ENCODE measurements at regions not wholly inside any gene's neighbourhood (a gene's known extent, or its start where the extent isn't known, plus 50 kb on each side); places are given as distances from the start of the nearest gene placed in this dataset.
A peak's percentile ranks its signal among the peaks of the same experiment; 100 is the strongest.

DNA sequence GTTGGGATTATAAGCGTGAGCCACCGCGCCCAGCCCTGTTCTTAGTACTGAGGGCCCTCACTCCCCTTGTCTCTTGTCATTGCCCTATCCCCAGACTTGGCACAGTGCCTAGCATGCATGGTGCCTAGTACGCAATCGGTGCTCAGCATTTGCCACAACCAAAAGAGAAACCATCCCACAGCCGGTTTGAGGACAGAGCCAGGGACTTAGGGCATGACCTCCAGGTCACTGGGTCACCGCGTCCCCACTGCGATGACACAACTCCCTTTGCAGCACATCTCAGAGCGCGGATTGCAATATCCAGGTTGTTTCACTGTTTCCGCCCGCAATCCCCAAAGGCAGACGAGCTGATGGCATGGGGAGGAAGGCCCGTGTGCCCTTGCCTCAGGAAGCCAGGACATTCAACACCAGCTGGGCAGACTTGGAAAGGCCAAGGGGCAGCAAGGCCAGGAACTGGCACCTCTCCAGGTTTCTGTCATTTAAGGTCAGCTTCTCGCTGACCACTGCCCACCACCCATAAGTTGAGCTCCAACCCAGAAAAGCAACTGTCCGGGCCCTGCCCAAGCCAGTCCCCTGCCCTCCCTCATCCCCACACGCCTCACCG, 274.5 kb downstream of the MRTFB start:
- no peak for DNase-seq (ENCODE audit: low read depth)
- TF ChIP-seq, protein P1, sequence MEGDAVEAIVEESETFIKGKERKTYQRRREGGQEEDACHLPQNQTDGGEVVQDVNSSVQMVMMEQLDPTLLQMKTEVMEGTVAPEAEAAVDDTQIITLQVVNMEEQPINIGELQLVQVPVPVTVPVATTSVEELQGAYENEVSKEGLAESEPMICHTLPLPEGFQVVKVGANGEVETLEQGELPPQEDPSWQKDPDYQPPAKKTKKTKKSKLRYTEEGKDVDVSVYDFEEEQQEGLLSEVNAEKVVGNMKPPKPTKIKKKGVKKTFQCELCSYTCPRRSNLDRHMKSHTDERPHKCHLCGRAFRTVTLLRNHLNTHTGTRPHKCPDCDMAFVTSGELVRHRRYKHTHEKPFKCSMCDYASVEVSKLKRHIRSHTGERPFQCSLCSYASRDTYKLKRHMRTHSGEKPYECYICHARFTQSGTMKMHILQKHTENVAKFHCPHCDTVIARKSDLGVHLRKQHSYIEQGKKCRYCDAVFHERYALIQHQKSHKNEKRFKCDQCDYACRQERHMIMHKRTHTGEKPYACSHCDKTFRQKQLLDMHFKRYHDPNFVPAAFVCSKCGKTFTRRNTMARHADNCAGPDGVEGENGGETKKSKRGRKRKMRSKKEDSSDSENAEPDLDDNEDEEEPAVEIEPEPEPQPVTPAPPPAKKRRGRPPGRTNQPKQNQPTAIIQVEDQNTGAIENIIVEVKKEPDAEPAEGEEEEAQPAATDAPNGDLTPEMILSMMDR (conservative IDR thresholded peaks at IDR 0.05; ENCODE audit: low read depth, low read length): no peak
- no peak overlapping the region for H3K4me3 ChIP-seq (ENCODE audit: low read depth, low read length)

DNA sequence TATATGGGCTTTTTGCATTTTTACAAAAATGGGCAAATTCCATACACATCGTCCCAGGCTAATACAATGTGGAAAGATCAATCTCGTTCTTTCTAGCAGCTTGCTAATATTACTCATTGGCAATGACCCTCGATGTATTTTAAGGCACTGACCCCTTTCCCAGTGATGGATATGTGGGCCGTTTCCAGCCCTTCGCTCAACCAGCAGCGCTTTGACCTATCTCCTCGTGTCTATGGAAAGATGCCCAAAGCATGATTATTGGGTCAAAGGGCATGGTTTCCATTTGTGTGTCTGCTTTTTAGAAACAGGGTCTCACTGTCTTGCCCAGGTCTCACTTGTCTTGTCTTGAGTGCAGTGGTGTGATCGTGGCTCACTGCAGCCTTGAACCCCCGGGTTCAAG, 273.8 kb downstream of the MRTFB start:
- TF ChIP-seq, protein P1 (conservative IDR thresholded peaks at IDR 0.05; ENCODE audit: low read depth, low read length): no peak
- no peak overlapping the region for H3K4me3 ChIP-seq (ENCODE audit: low read depth, low read length)
- no peak for DNase-seq (ENCODE audit: low read depth)

DNA sequence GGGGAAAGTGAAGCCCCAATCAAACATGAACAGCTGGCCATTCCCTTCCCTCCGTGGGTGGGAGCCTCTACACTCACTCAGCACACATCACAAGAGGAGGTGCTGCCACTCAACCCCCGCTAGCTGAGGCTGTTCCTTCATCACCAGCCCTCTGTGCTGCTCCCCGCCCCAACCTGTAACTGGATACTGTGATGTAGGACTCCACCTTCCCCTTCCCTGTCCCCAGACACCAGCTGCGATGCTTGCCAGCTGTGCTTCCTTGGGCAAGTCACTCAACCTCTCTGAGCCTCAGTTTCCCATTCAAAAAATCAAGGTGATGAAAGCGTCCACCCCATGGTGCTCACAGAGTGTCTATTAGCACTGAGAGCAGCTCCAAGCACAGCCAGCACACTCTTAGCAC, 273.2 kb downstream of the MRTFB start:
- DNase-seq (ENCODE audit: low read depth): no peak
- H3K4me3 ChIP-seq (ENCODE audit: low read depth, low read length): no peak overlapping the region
- TF ChIP-seq, protein P1 (conservative IDR thresholded peaks at IDR 0.05; ENCODE audit: low read depth, low read length): no peak

DNA sequence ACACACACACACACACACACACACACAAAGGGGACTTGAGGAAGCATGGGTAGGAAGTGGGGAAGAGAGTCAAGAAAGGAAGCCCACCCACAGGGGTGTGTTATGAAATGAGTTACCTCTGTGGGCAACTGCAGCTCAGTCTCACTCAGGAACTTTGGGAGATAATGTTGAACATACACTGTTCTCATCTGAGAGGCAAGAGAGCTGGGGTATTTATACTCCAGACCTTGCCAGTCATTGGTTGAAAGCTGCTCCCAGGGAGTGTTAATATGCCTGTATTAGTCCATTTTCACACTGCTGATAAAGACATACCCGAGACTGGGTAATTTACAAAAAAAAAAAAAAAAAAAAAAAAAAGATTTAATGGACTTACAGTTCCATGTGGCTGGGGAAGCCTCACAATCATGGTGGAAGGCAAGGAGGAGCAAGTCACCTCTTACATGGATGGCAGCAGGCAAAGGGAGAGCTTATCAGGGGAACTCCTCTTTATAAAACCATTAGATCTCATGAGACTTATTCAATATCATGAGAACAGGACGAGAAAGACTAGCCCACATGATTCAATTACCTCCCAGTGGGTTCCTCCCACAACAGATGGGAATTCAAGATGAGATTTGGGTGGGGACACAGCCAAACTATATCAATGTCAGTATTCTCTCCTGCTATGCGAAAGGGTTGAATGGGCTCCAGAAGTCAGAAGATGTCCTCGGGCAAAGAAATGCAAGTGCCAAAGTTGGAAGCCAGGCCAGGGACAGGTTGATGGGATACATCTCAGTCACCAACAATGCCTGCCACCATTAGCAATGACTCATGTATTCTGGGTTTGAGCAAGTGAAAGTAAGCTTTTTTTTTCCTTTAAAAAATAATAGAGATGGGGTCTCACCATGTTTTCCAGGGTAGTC, 270.5 kb downstream of the MRTFB start:
- TF ChIP-seq, protein P1 (conservative IDR thresholded peaks at IDR 0.05; ENCODE audit: low read depth, low read length): no peak
- H3K4me3 ChIP-seq (ENCODE audit: low read depth, low read length): no peak overlapping the region
- DNase-seq (ENCODE audit: low read depth): no peak

DNA sequence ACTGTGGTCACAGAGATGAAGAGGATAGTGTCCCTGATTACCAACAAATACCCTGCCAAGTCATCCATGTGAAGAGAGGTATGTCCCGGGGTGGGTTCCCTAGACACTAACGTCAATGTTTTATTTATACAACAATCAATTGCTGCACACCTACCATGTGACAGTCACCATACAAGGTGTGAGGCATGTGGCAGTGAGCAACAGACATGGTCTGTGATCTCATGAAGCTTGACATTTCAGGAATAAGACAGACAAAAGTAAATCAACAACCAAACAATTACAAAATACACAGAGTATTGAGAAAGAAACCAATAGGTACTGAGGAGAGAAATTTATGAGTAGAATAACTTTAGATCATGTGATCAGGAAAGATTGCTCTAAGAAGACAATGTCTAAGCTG, 268.6 kb downstream of the MRTFB start:
- TF ChIP-seq, protein P1 (conservative IDR thresholded peaks at IDR 0.05; ENCODE audit: low read depth, low read length): no peak
- DNase-seq (ENCODE audit: low read depth): no peak
- H3K4me3 ChIP-seq (ENCODE audit: low read depth, low read length): no peak overlapping the region

DNA sequence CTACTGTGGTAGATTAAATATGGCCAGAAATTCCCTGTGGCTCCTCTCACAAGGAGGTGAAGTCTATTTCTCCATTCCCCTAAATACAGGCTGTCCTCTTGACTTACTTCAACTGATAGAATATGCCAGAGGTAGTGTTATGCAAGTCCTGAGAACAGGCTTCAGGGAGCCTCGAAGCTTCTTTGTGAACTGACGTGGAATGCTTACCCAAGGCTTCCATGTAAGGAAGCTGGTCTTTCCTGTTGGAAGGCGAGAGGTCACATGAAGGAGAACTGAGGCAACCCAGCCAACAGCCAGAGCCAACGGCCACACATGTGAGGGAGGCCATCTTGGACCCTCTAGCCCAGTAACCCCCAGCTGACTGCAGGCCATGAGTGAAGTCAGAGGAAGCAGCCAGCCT, 267.9 kb downstream of the MRTFB start:
- DNase-seq (ENCODE audit: low read depth): peak; percentile 9
- H3K4me3 ChIP-seq (ENCODE audit: low read depth, low read length): no peak overlapping the region
- TF ChIP-seq, protein P1 (conservative IDR thresholded peaks at IDR 0.05; ENCODE audit: low read depth, low read length): no peak

Measured in choroid plexus epithelial cell (primary cell).